B cell (primary cell): ENCODE measurements at regions not wholly inside any gene's neighbourhood (a gene's known extent, or its start where the extent isn't known, plus 50 kb on each side); places are given as distances from the start of the nearest gene placed in this dataset.

Source experiments
- ATAC-seq: fragments of 200-7000 bp; cut with Tn5 transposase; one replicate; pipeline ENCODE4 v1.10.0; 2021; ENCODE audit warnings: low read depth, mild to moderate bottlenecking, moderate number of reproducible peaks, moderate library complexity
- CTCF ChIA-PET: fragments of 350-600 bp; sonication (Branson Sonifier 250); formaldehyde crosslinking; loops from one replicate; lab custom pipeline; 2021; ENCODE audit warnings: antibody characterized with exemption, inconsistent platforms; lab: Charles Lee
- POLR2A ChIA-PET: fragments of 350-600 bp; sonication (Branson Sonifier 250); formaldehyde crosslinking; loops from one replicate; lab custom pipeline; 2021; ENCODE audit warnings: antibody characterized with exemption; lab: Charles Lee
- DNase-seq: peaks from one replicate; pipeline ENCODE4 v3.0.0; 2013
- H2AFZ ChIP-seq: 2 replicates; pipeline ENCODE4 v1.6.1; 2012; ENCODE audit warnings: mild to moderate bottlenecking, low read depth, low read length; ENCODE audit not compliant: insufficient read depth, poor library complexity, severe bottlenecking
- H3K27ac ChIP-seq, 2 donors: 1 replicate in 1 of 2; 2 replicates in 1 of 2; pipeline ENCODE4 v1.5.1; 2012 to 2013; ENCODE audit warnings: low read length in 2 of 2, mild to moderate bottlenecking in 2 of 2, moderate library complexity in 1 of 2
- H3K27me3 ChIP-seq, 4 experiments: fragments of 200-600 bp in 1 of 4; sonication (generic) in 1 of 4; replicated peaks in 1 of 4; 1 replicate in 2 of 4; 2 replicates in 2 of 4; pipeline versions ENCODE4 v1.6.1 to v1.7.0; 2013 to 2016; ENCODE audit warnings: low read length in 3 of 4, mild to moderate bottlenecking in 2 of 4, mixed read lengths in 1 of 4, moderate library complexity in 1 of 4; ENCODE audit not compliant: insufficient read depth in 4 of 4, control insufficient read depth in 3 of 4; ENCODE audit errors: control extremely low read depth in 1 of 4
- H3K36me3 ChIP-seq, 2 experiments: replicated peaks in 1 of 2; 1 replicate in 1 of 2; 2 replicates in 1 of 2; pipeline versions ENCODE4 v1.6.1 to v1.7.1; 2013; ENCODE audit warnings: low read length in 1 of 2; ENCODE audit not compliant: insufficient read depth in 2 of 2, control insufficient read depth in 1 of 2; ENCODE audit errors: control extremely low read depth in 1 of 2, extremely low read depth in 1 of 2
- H3K4me1 ChIP-seq, 2 donors: fragments of 200-600 bp in 1 of 2; sonication (generic) in 1 of 2; 1 replicate in 1 of 2; 2 replicates in 1 of 2; pipeline versions ENCODE4 v1.5.1 to v1.6.1; 2013 to 2017; ENCODE audit warnings: low read length in 2 of 2; ENCODE audit not compliant: control insufficient read depth in 2 of 2, insufficient read depth in 2 of 2
- H3K4me2 ChIP-seq: replicated peaks from 2 replicates; pipeline ENCODE3; 2012; ENCODE audit warnings: mild to moderate bottlenecking, low read depth, low read length; ENCODE audit not compliant: poor library complexity, severe bottlenecking
- H3K4me3 ChIP-seq, 5 experiments: fragments of 200-600 bp in 1 of 5; sonication (generic) in 1 of 5; 1 replicate in 3 of 5; 2 replicates in 2 of 5; pipeline versions ENCODE4 v1.5.1 to v1.7.0; 2011 to 2016; ENCODE audit warnings: low read length in 4 of 5, mild to moderate bottlenecking in 4 of 5, low read depth in 2 of 5, control low read depth in 1 of 5, moderate library complexity in 1 of 5; ENCODE audit not compliant: insufficient read depth in 1 of 5; ENCODE audit errors: control extremely low read depth in 1 of 5, extremely low read depth in 1 of 5
- H3K79me2 ChIP-seq: fragments of 200-600 bp; sonication (generic); one replicate; pipeline ENCODE4 v1.6.0; 2016; ENCODE audit warnings: low read length; ENCODE audit not compliant: control insufficient read depth, insufficient read depth
- H3K9ac ChIP-seq: fragments of 200-600 bp; sonication (generic); 2 replicates; pipeline ENCODE4 v1.6.1; 2017; ENCODE audit warnings: mild to moderate bottlenecking, low read length, moderate library complexity
- H3K9me3 ChIP-seq, 3 donors: one replicate each; pipeline versions ENCODE4 v1.6.1 to v1.7.1; 2013; ENCODE audit warnings: low read length in 2 of 3; ENCODE audit not compliant: control insufficient read depth in 2 of 3, insufficient read depth in 1 of 3; ENCODE audit errors: control extremely low read depth in 1 of 3
- H4K20me1 ChIP-seq: 2 replicates; pipeline ENCODE4 v1.6.0; 2012; ENCODE audit warnings: mild to moderate bottlenecking, low read length; ENCODE audit not compliant: insufficient read depth, control insufficient read depth, poor library complexity, severe bottlenecking
- H3K27ac Mint-ChIP-seq: one replicate; pipeline ENCODE4 v1.8.0; 2021; ENCODE audit warnings: mixed read lengths
- H3K27me3 Mint-ChIP-seq: one replicate; pipeline ENCODE4 v1.8.0; 2021; ENCODE audit warnings: mixed read lengths
- H3K4me1 Mint-ChIP-seq: one replicate; pipeline ENCODE4 v1.8.0; 2021; ENCODE audit warnings: mixed read lengths
- H3K4me3 Mint-ChIP-seq: one replicate; pipeline ENCODE4 v1.8.0; 2021; ENCODE audit warnings: mixed read lengths
- H3K9me3 Mint-ChIP-seq: one replicate; pipeline ENCODE4 v1.8.0; 2022; ENCODE audit warnings: mixed read lengths; ENCODE audit not compliant: insufficient read depth
- EZH2 ChIP-seq: IDR thresholded peaks from 2 replicates; pipeline ENCODE4 v1.6.1; 2012; ENCODE audit warnings: borderline replicate concordance, low read depth, mild to moderate bottlenecking, moderate library complexity, low read length; ENCODE audit not compliant: insufficient read depth, poor library complexity, severe bottlenecking
- WGBS: methylation state at CpG from one replicate; pipeline ENCODE4 v1.1.5; 2013; ENCODE audit warnings: missing lambda C conversion rate; ENCODE audit not compliant: insufficient coverage; 5-methylcytosine and 5-hydroxymethylcytosine counted together
- intact Hi-C: fragments of 100-400 bp; cut with micrococcal nuclease; formaldehyde crosslinking; loops from one replicate; pipeline ENCODE4 v1.10.0; 2022
- TF ChIP-seq, protein P1 (sequence below): fragments of 200-600 bp; IDR thresholded peaks from one replicate; pipeline ENCODE4 v1.8.0; 2022; ENCODE audit warnings: antibody characterized with exemption, mild to moderate bottlenecking

DNA sequence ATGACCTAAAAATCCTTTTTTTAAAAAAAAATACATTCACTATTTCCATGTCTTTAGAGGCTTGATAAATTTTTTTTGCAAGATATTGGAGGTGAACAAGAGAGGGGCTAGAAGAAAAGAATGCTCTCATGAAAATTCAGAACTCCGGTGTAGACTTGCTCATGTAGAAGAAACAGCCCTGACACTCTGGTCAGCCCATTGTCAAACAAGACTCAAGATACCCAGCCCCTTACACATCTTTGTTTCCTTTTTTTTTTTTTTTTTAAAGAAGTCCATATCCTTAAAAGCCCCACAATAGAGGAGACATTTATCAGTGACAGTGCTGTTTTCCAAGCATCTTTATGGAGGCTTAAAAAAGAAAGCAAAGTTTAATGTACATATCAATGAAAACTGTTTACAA lies 196.8 kb upstream of the RORA start:
- no CpG with 5 or more reads among the region's 1 CpG for WGBS
- Histone ChIP-seq H3K9ac (no peak overlapping the region), H3K79me2 (no peaks in the 10 kb centered on the region), H3K4me3 (no peak overlapping the region), H3K27me3 (no peaks in the 10 kb centered on the region), H3K9me3 (peaks cover 0 to 1% (median 0%) of the 10 kb centered on the region in 3 donors), H2AFZ (no peak overlapping the region), H3K4me2 (no peak overlapping the region), H4K20me1 (no peaks in the 10 kb centered on the region), H3K4me1 (no peaks in the 10 kb centered on the region), H3K27ac (no peak overlapping the region), H3K36me3 (no peaks in the 10 kb centered on the region)
- no peak for ATAC-seq
- no peak for TF ChIP-seq EZH2
- TF ChIP-seq, protein P1, sequence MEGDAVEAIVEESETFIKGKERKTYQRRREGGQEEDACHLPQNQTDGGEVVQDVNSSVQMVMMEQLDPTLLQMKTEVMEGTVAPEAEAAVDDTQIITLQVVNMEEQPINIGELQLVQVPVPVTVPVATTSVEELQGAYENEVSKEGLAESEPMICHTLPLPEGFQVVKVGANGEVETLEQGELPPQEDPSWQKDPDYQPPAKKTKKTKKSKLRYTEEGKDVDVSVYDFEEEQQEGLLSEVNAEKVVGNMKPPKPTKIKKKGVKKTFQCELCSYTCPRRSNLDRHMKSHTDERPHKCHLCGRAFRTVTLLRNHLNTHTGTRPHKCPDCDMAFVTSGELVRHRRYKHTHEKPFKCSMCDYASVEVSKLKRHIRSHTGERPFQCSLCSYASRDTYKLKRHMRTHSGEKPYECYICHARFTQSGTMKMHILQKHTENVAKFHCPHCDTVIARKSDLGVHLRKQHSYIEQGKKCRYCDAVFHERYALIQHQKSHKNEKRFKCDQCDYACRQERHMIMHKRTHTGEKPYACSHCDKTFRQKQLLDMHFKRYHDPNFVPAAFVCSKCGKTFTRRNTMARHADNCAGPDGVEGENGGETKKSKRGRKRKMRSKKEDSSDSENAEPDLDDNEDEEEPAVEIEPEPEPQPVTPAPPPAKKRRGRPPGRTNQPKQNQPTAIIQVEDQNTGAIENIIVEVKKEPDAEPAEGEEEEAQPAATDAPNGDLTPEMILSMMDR: no peak
- no peaks in the 10 kb centered on the region for H3K4me1 Mint-ChIP-seq
- intact Hi-C loops: no loop called here
- H3K27ac Mint-ChIP-seq: no peak overlapping the region
- ChIA-PET POLR2A (no interaction called here), CTCF (no interaction called here)
- H3K9me3 Mint-ChIP-seq: no peaks in the 10 kb centered on the region
- no peak overlapping the region for H3K4me3 Mint-ChIP-seq
- no peaks in the 10 kb centered on the region for H3K27me3 Mint-ChIP-seq
- no peak for DNase-seq

DNA sequence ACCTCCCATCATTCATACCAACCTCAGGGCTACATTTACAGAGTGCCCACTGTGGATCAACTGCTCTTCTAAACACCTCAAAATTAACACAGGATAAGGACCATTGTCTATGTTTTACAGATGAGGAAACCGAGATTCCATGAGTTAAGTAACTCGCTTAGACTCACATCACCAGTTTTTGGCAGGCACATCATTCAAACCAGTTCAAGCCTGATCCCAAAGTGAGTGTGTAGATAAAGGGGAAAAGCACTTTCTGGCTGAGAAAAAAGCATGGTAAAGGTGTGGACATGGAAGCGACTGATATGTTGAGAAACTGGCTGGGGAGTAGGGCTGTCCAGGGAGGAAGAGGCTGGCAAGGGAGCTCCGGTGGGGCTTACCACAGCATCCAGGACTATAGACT lies 193.7 kb upstream of the RORA start:
- Histone ChIP-seq H3K27me3 (no peaks in the 10 kb centered on the region), H4K20me1 (no peaks in the 10 kb centered on the region), H3K9ac (no peak overlapping the region), H3K4me3 (no peak overlapping the region), H3K4me1 (no peaks in the 10 kb centered on the region), H3K79me2 (no peaks in the 10 kb centered on the region), H3K36me3 (no peaks in the 10 kb centered on the region), H3K9me3 (peaks cover 0 to 2% (median 0%) of the 10 kb centered on the region in 3 donors), H3K4me2 (no peak overlapping the region), H2AFZ (no peak overlapping the region), H3K27ac (no peak overlapping the region)
- no peak for ATAC-seq
- H3K27me3 Mint-ChIP-seq: no peaks in the 10 kb centered on the region
- H3K4me1 Mint-ChIP-seq: no peaks in the 10 kb centered on the region
- H3K4me3 Mint-ChIP-seq: no peak overlapping the region
- no CpG with 5 or more reads among the region's 4 CpGs for WGBS
- no peak for TF ChIP-seq EZH2
- TF ChIP-seq, protein P1: no peak
- POLR2A ChIA-PET: no interaction called here
- H3K27ac Mint-ChIP-seq: no peak overlapping the region
- CTCF ChIA-PET: no interaction called here
- no peak for DNase-seq
- H3K9me3 Mint-ChIP-seq: no peaks in the 10 kb centered on the region
- intact Hi-C loops: no loop called here
